NT2/D1 (cell line): ENCODE measurements at regions not wholly inside any gene's neighbourhood (a gene's known extent, or its start where the extent isn't known, plus 50 kb on each side); places are given as distances from the start of the nearest gene placed in this dataset.

ENCODE experiments used
- DNase-seq: peaks from one replicate; pipeline ENCODE4 v3.0.0-alpha.2; 2011; ENCODE audit warnings: low read depth, low spot score
- H3K27me3 ChIP-seq: 2 replicates; pipeline ENCODE4 v1.6.0; 2011; ENCODE audit warnings: mild to moderate bottlenecking; ENCODE audit not compliant: insufficient read length, insufficient read depth
- H3K36me3 ChIP-seq: 2 replicates; pipeline ENCODE4 v1.6.1; 2011; ENCODE audit warnings: mild to moderate bottlenecking, low read length, mixed read lengths; ENCODE audit not compliant: insufficient read depth, insufficient read length
- H3K4me1 ChIP-seq: 2 replicates; pipeline ENCODE4 v1.5.1; 2011; ENCODE audit not compliant: insufficient read depth, insufficient read length
- H3K4me3 ChIP-seq: 2 replicates; pipeline ENCODE4 v1.5.1; 2011; ENCODE audit warnings: low read depth; ENCODE audit not compliant: insufficient read length
- H3K9ac ChIP-seq: 2 replicates; pipeline ENCODE4 v1.6.0; 2011; ENCODE audit warnings: low read depth; ENCODE audit not compliant: insufficient read length
- H3K9me3 ChIP-seq: 2 replicates; pipeline ENCODE4 v1.5.1; 2011; ENCODE audit warnings: mild to moderate bottlenecking, low read length; ENCODE audit not compliant: insufficient read depth
- SUZ12 ChIP-seq: IDR thresholded peaks from 2 replicates; pipeline ENCODE4 v1.6.1; 2011; ENCODE audit not compliant: insufficient read length, insufficient read depth; ENCODE audit errors: extremely low read depth
- YY1 ChIP-seq: IDR thresholded peaks from 2 replicates; pipeline ENCODE4 v1.6.1; 2011; ENCODE audit not compliant: insufficient read length, insufficient read depth
- ZNF274 ChIP-seq: IDR thresholded peaks from 2 replicates; pipeline ENCODE4 v1.6.1; 2011; ENCODE audit warnings: mild to moderate bottlenecking, low read depth, low read length

GRCh38 chr20:12928358-12928754 is 80.4 kb upstream of the SPTLC3 start:
- H3K36me3 ChIP-seq, result no peaks in the 10 kb centered on the region
- H3K4me3 ChIP-seq, result no peak overlapping the region
- no peak for DNase-seq
- H3K27me3 ChIP-seq, result no peaks in the 10 kb centered on the region
- no peaks in the 10 kb centered on the region for H3K9me3 ChIP-seq
- no peak overlapping the region for H3K9ac ChIP-seq
- no peak for TF ChIP-seq ZNF274
- no peak for TF ChIP-seq YY1
- no peaks in the 10 kb centered on the region for H3K4me1 ChIP-seq

- Histone ChIP-seq H3K9me3 (no peaks in the 10 kb centered on the region), H3K27me3 (no peaks in the 10 kb centered on the region), H3K36me3 (no peaks in the 10 kb centered on the region), H3K9ac (no peak overlapping the region), H3K4me1 (no peaks in the 10 kb centered on the region), H3K4me3 (no peak overlapping the region)
- TF ChIP-seq YY1 (no peak), SUZ12 (no peak), ZNF274 (no peak)
- no peak for DNase-seq
These were observed 79.9 kb upstream of the SPTLC3 start for GRCh38 chr20:12928755-12929401.

- H3K4me3 ChIP-seq, result no peak overlapping the region
These were observed 72.8 kb upstream of the SPTLC3 start for GRCh38 chr20:12936020-12936419.

GRCh38 chr20:12936524-12936923 is 72.2 kb upstream of the SPTLC3 start:
- no peaks in the 10 kb centered on the region for H3K4me1 ChIP-seq
- H3K9ac ChIP-seq, result no peak overlapping the region
- H3K27me3 ChIP-seq, result no peaks in the 10 kb centered on the region
- H3K4me3 ChIP-seq, result no peak overlapping the region
- no peak for DNase-seq
- H3K36me3 ChIP-seq, result no peaks in the 10 kb centered on the region
- no peak for TF ChIP-seq SUZ12
- no peak for TF ChIP-seq ZNF274
- no peak for TF ChIP-seq YY1
- no peaks in the 10 kb centered on the region for H3K9me3 ChIP-seq

More at GRCh38 chr20:12936020-12936419, 72.8 kb upstream of the SPTLC3 start:
- no peak for DNase-seq
- H3K36me3 ChIP-seq, result no peaks in the 10 kb centered on the region
- no peak for TF ChIP-seq YY1
- TF ChIP-seq ZNF274, result no peak
- TF ChIP-seq SUZ12, result no peak
- H3K9me3 ChIP-seq, result no peaks in the 10 kb centered on the region
- no peak overlapping the region for H3K9ac ChIP-seq
- H3K4me1 ChIP-seq, result no peaks in the 10 kb centered on the region
- no peaks in the 10 kb centered on the region for H3K27me3 ChIP-seq

GRCh38 chr20:12941025-12941424 is 67.7 kb upstream of the SPTLC3 start:
- Histone ChIP-seq H3K9me3 (no peaks in the 10 kb centered on the region), H3K36me3 (no peaks in the 10 kb centered on the region), H3K4me3 (no peak overlapping the region), H3K9ac (no peak overlapping the region), H3K4me1 (no peaks in the 10 kb centered on the region), H3K27me3 (no peaks in the 10 kb centered on the region)
- TF ChIP-seq SUZ12 (no peak), ZNF274 (no peak), YY1 (no peak)
- DNase-seq, result no peak

- Histone ChIP-seq H3K4me1 (no peaks in the 10 kb centered on the region), H3K36me3 (no peaks in the 10 kb centered on the region), H3K9ac (no peak overlapping the region), H3K4me3 (no peak overlapping the region), H3K27me3 (no peaks in the 10 kb centered on the region), H3K9me3 (no peaks in the 10 kb centered on the region)
- TF ChIP-seq ZNF274 (no peak), YY1 (no peak), SUZ12 (no peak)
- DNase-seq, result no peak
These were observed 66.6 kb upstream of the SPTLC3 start for GRCh38 chr20:12942123-12942522.

- Histone ChIP-seq H3K36me3 (no peaks in the 10 kb centered on the region), H3K9me3 (no peaks in the 10 kb centered on the region), H3K4me3 (no peak overlapping the region), H3K4me1 (no peaks in the 10 kb centered on the region), H3K27me3 (no peaks in the 10 kb centered on the region), H3K9ac (no peak overlapping the region)
- no peak for TF ChIP-seq ZNF274
- no peak for TF ChIP-seq YY1
- TF ChIP-seq SUZ12, result no peak
- no peak for DNase-seq
These were observed 62.0 kb upstream of the SPTLC3 start for GRCh38 chr20:12946789-12947188.
